ENCODE measurements at regions not wholly inside any gene's neighbourhood (a gene's known extent, or its start where the extent isn't known, plus 50 kb on each side); places are given as distances from the start of the nearest gene placed in this dataset.

- Mint-ChIP-seq H3K36me3 (ENCODE audit: insufficient read depth) (no peaks in the 10 kb centered on the region), H3K27me3 (peaks cover 2% of the 10 kb centered on the region), H3K4me3 (ENCODE audit: low read depth) (no peak overlapping the region), H3K4me1 (ENCODE audit: low read depth) (peaks cover 2% of the 10 kb centered on the region), H3K9me3 (ENCODE audit: low read depth) (no peaks in the 10 kb centered on the region), H3K27ac (no peak overlapping the region)
- no peak for DNase-seq (ENCODE audit: low spot score, unreplicated experiment)
- no peak for TF ChIP-seq CTCF (IDR thresholded peaks at IDR 0.05; ENCODE audit: unreplicated experiment)
Observed at GRCh38 chr10:44035474-44036197, 349.3 kb downstream of the CXCL12 start.

GRCh38 chr10:44034946-44035345, 350.0 kb downstream of the CXCL12 start:
- Mint-ChIP-seq H3K4me3 (ENCODE audit: low read depth) (no peak overlapping the region), H3K36me3 (ENCODE audit: insufficient read depth) (no peaks in the 10 kb centered on the region), H3K4me1 (ENCODE audit: low read depth) (peaks cover 2% of the 10 kb centered on the region), H3K27ac (no peak overlapping the region), H3K9me3 (ENCODE audit: low read depth) (no peaks in the 10 kb centered on the region), H3K27me3 (peaks cover 4% of the 10 kb centered on the region)
- TF ChIP-seq CTCF (IDR thresholded peaks at IDR 0.05; ENCODE audit: unreplicated experiment) = no peak
- DNase-seq (ENCODE audit: low spot score, unreplicated experiment) = no peak

GRCh38 chr10:44033008-44033407, 351.9 kb downstream of the CXCL12 start:
- peaks cover 2% of the 10 kb centered on the region for H3K4me1 Mint-ChIP-seq (ENCODE audit: low read depth)
- peaks cover 5% of the 10 kb centered on the region for H3K27me3 Mint-ChIP-seq
- H3K9me3 Mint-ChIP-seq (ENCODE audit: low read depth) = no peaks in the 10 kb centered on the region
- TF ChIP-seq CTCF (IDR thresholded peaks at IDR 0.05; ENCODE audit: unreplicated experiment) = no peak
- no peak overlapping the region for H3K4me3 Mint-ChIP-seq (ENCODE audit: low read depth)
- no peaks in the 10 kb centered on the region for H3K36me3 Mint-ChIP-seq (ENCODE audit: insufficient read depth)
- DNase-seq (ENCODE audit: low spot score, unreplicated experiment) = no peak
- no peak overlapping the region for H3K27ac Mint-ChIP-seq

- Mint-ChIP-seq H3K27me3 (peaks cover 5% of the 10 kb centered on the region), H3K4me3 (ENCODE audit: low read depth) (no peak overlapping the region), H3K36me3 (ENCODE audit: insufficient read depth) (no peaks in the 10 kb centered on the region), H3K27ac (no peak overlapping the region), H3K9me3 (ENCODE audit: low read depth) (no peaks in the 10 kb centered on the region), H3K4me1 (ENCODE audit: low read depth) (peaks cover 2% of the 10 kb centered on the region)
- DNase-seq (ENCODE audit: low spot score, unreplicated experiment) = no peak
- no peak for TF ChIP-seq CTCF (IDR thresholded peaks at IDR 0.05; ENCODE audit: unreplicated experiment)
Observed at GRCh38 chr10:44032216-44032615, 352.7 kb downstream of the CXCL12 start.

- DNase-seq (ENCODE audit: low spot score, unreplicated experiment) = no peak
- Mint-ChIP-seq H3K9me3 (ENCODE audit: low read depth) (no peaks in the 10 kb centered on the region), H3K4me3 (ENCODE audit: low read depth) (no peak overlapping the region), H3K36me3 (ENCODE audit: insufficient read depth) (no peaks in the 10 kb centered on the region), H3K27me3 (peaks cover 9% of the 10 kb centered on the region), H3K4me1 (ENCODE audit: low read depth) (peaks cover 2% of the 10 kb centered on the region), H3K27ac (no peak overlapping the region)
- no peak for TF ChIP-seq CTCF (IDR thresholded peaks at IDR 0.05; ENCODE audit: unreplicated experiment)
Observed at GRCh38 chr10:44030738-44031137, 354.2 kb downstream of the CXCL12 start.
